A673 (cell line): ENCODE measurements at regions not wholly inside any gene's neighbourhood (a gene's known extent, or its start where the extent isn't known, plus 50 kb on each side); places are given as distances from the start of the nearest gene placed in this dataset.

Source experiments
- BruUV-seq: library from RNA; stranded (reverse); fragments of 400-500 nt; replicated peaks from 2 replicates; lab custom pipeline; 2021; lab: Mats Ljungman, UMichigan
- CTCF ChIA-PET: fragments of 300-600 bp; sonication (Branson Sonifier 250); formaldehyde crosslinking; loops from one replicate; lab custom pipeline; 2022; ENCODE audit warnings: antibody characterized with exemption; lab: Charles Lee
- POLR2A ChIA-PET: fragments of 300-600 bp; sonication (Branson Sonifier 250); formaldehyde crosslinking; loops from one replicate; lab custom pipeline; 2022; ENCODE audit warnings: antibody characterized with exemption; ENCODE audit not compliant: low non-redundant PET; lab: Charles Lee
- DNase-seq: peaks from one replicate; pipeline ENCODE4 v3.0.0-alpha.2; 2015; ENCODE audit warnings: low spot score
- H3K27ac ChIP-seq: fragments of 200-600 bp; sonication (generic); 2 replicates; pipeline ENCODE4 v1.5.1; 2016; ENCODE audit warnings: mixed run types, low read depth, mild to moderate bottlenecking, mixed read lengths, antibody characterized with exemption, low read length; ENCODE audit not compliant: poor library complexity, severe bottlenecking
- H3K27me3 ChIP-seq: fragments of 200-600 bp; sonication (generic); replicated peaks from 2 replicates; pipeline ENCODE4 v1.6.1; 2017; ENCODE audit warnings: mixed run types, low read depth, mild to moderate bottlenecking, mixed read lengths, antibody characterized with exemption, low read length; ENCODE audit not compliant: insufficient read depth, poor library complexity
- H3K36me3 ChIP-seq: fragments of 200-600 bp; sonication (generic); 2 replicates; pipeline ENCODE4 v1.6.1; 2016; ENCODE audit warnings: mixed run types, mild to moderate bottlenecking, mixed read lengths, antibody characterized with exemption, low read length; ENCODE audit not compliant: insufficient read depth, poor library complexity, severe bottlenecking
- H3K4me1 ChIP-seq: fragments of 200-600 bp; sonication (generic); 2 replicates; pipeline ENCODE4 v1.6.1; 2017; ENCODE audit warnings: mixed run types, mild to moderate bottlenecking, mixed read lengths, antibody characterized with exemption, low read length; ENCODE audit not compliant: insufficient read depth, poor library complexity, severe bottlenecking
- H3K4me3 ChIP-seq: fragments of 200-600 bp; sonication (generic); 2 replicates; pipeline ENCODE4 v1.5.1; 2016; ENCODE audit warnings: low read depth, mixed run types, mild to moderate bottlenecking, mixed read lengths, low read length; ENCODE audit not compliant: poor library complexity, severe bottlenecking
- H3K9me3 ChIP-seq: fragments of 200-600 bp; sonication (generic); 2 replicates; pipeline ENCODE4 v1.6.1; 2016; ENCODE audit warnings: mixed run types, low read depth, mild to moderate bottlenecking, mixed read lengths, antibody characterized with exemption, low read length; ENCODE audit not compliant: poor library complexity, severe bottlenecking
- EZH2 ChIP-seq: fragments of 200-600 bp; sonication (generic); IDR thresholded peaks from 2 replicates; pipeline ENCODE4 v1.6.1; 2017; ENCODE audit warnings: borderline replicate concordance, low read depth, mild to moderate bottlenecking, mixed read lengths, antibody characterized with exemption, low read length; ENCODE audit not compliant: poor library complexity, severe bottlenecking
- intact Hi-C: fragments of 100-400 bp; cut with micrococcal nuclease; formaldehyde crosslinking; loops from one replicate; pipeline ENCODE4 v1.10.0; 2022; ENCODE audit not compliant: unreplicated experiment
- TF ChIP-seq, protein P1 (sequence below): fragments of 300-800, 200-600 bp; sonication (generic); conservative IDR thresholded peaks from 2 replicates; pipeline ENCODE4 v1.5.1; 2017; ENCODE audit warnings: low read depth, mild to moderate bottlenecking, antibody characterized with exemption, low read length, moderate library complexity, mixed read lengths

DNA sequence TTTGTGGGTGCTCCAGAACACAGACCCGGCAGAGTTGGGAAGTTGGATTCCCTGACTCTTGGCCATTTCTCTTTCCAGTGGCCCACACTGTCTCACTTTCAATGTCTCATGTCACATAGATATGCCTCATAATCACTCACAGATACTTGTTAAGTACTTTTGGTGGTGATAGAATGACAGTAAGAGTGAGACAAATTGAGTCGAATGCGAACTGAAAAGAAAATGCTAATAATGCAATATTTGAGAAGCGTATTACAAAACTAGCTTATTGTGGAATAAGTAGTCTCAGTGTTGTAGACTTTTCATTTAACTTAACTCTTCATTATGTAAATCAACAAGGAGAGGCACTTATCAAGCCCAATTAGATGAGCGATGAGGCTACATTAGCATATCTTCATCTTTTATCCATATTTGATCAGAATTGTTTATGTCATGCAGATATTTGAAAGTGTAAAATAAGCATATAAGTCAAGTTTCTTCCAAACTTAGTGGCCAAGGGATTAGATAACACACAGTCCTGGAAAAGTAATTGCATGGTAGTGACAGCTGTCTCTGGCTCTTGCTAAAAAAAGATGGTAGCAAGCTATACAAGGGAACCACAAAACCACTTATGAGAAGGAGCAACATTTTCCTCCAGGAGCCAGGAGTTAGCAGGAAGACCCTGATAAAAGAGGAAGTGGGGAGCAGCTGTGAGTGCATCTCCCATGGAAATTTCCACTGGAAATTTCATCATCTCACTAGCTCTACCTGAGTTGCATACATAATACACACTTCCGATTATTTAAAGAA is 243.6 kb downstream of the ARRDC4 start:
- Histone ChIP-seq H3K4me1 (no peaks in the 10 kb centered on the region), H3K27me3 (peaks cover 24% of the 10 kb centered on the region), H3K27ac (no peak overlapping the region), H3K9me3 (no peaks in the 10 kb centered on the region), H3K36me3 (no peaks in the 10 kb centered on the region), H3K4me3 (no peak overlapping the region)
- intact Hi-C loops, result no loop called here
- no peak for DNase-seq
- no TSS peak for BruUV-seq
- POLR2A ChIA-PET, result no interaction called here
- CTCF ChIA-PET, result no interaction called here
- TF ChIP-seq, protein P1, sequence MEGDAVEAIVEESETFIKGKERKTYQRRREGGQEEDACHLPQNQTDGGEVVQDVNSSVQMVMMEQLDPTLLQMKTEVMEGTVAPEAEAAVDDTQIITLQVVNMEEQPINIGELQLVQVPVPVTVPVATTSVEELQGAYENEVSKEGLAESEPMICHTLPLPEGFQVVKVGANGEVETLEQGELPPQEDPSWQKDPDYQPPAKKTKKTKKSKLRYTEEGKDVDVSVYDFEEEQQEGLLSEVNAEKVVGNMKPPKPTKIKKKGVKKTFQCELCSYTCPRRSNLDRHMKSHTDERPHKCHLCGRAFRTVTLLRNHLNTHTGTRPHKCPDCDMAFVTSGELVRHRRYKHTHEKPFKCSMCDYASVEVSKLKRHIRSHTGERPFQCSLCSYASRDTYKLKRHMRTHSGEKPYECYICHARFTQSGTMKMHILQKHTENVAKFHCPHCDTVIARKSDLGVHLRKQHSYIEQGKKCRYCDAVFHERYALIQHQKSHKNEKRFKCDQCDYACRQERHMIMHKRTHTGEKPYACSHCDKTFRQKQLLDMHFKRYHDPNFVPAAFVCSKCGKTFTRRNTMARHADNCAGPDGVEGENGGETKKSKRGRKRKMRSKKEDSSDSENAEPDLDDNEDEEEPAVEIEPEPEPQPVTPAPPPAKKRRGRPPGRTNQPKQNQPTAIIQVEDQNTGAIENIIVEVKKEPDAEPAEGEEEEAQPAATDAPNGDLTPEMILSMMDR, result no peak
- no peak for TF ChIP-seq EZH2

DNA sequence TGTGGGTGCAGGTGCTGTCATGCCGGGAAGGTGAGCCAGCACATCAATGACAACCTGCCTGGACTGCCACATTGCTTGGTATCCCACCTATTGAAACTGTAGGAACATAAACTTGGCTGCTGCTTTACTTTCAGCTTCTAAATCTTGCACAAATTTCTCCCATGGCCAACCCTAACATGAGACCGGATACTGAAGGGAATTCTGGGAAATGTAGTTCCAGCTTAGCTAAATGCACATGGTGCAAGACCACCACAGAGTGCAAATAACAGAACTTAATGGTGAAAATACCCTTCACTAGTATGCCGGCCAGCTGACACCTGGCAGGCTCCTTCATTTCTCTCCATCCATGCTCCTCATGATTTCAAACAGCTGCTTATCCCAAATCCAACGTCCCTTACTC is 247.4 kb downstream of the ARRDC4 start:
- Histone ChIP-seq H3K9me3 (no peaks in the 10 kb centered on the region), H3K36me3 (no peaks in the 10 kb centered on the region), H3K4me3 (no peak overlapping the region), H3K27me3 (peaks cover 18% of the 10 kb centered on the region), H3K4me1 (no peaks in the 10 kb centered on the region), H3K27ac (no peak overlapping the region)
- TF ChIP-seq, protein P1, result no peak
- TF ChIP-seq EZH2, result no peak
- no peak for DNase-seq
- intact Hi-C loops, result no loop called here
- CTCF ChIA-PET, result no interaction called here
- POLR2A ChIA-PET, result no interaction called here
- BruUV-seq, result no TSS peak

DNA sequence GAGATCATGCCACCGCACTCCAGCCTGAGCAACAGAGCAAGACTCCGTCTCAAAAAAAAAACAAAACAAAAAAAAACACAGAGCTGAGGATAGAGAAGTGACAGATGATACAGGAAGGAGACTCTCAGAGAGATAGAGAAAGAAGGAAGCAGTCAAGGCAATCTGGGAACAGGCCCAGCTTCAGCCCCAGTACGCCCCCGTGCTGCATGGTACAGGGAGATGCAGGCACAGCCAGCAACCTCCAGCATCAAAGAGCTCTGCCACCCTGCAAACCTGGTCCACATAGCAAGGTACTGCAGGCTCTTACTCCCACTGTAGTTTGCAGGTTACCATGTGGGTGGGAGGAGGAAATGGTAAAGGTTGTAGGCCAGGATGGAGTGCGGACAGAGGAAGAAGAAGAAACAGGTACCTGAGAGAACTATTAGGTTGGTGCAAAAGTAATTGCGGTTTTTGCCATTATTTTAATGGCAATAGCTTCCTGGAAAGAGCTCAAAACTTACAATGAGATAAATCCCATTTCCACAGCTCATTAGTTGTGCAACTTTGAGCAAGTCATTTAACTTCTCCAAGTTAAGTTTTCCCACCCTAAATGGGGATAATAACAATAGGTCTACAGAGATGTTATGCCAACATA is 253.0 kb downstream of the ARRDC4 start:
- H3K9me3 ChIP-seq, result no peaks in the 10 kb centered on the region
- H3K27me3 ChIP-seq, result peaks cover 9% of the 10 kb centered on the region
- POLR2A ChIA-PET, result interaction anchor here (0.6 kb wide), 1 partner anchor 630 kb away, joined by 3 read pairs; no protein-coding TSS in a partner anchor
- H3K4me1 ChIP-seq, result no peaks in the 10 kb centered on the region
- intact Hi-C loops, result no loop called here
- no peak overlapping the region for H3K27ac ChIP-seq
- no peak overlapping the region for H3K4me3 ChIP-seq
- TF ChIP-seq, protein P1, result no peak
- TF ChIP-seq EZH2, result no peak
- CTCF ChIA-PET, result no interaction called here
- no peaks in the 10 kb centered on the region for H3K36me3 ChIP-seq
- no peak for DNase-seq
- BruUV-seq, result no TSS peak
